Stimulated activated memory B cell treated with anti-CD40 and anti-IgM and Interleukin-4, amounts not matched to agents 10 μg/mL and 1 μg/mL and 100 μg/mL, for 72 hours (primary cell): ENCODE measurements at regions not wholly inside any gene's neighbourhood (a gene's known extent, or its start where the extent isn't known, plus 50 kb on each side); places are given as distances from the start of the nearest gene placed in this dataset.

Source experiments
- ATAC-seq: fragments of 150-1000 bp; cut with Tn5 transposase; 2 replicates; pipeline ENCODE4 v1.10.0; 2021
- H3K27ac Mint-ChIP-seq: one replicate; pipeline ENCODE4 v1.8.0; 2022; ENCODE audit warnings: mild to moderate bottlenecking, mixed read lengths
- H3K27me3 Mint-ChIP-seq: one replicate; pipeline ENCODE4 v1.8.0; 2022; ENCODE audit warnings: mixed read lengths
- H3K36me3 Mint-ChIP-seq: one replicate; pipeline ENCODE4 v1.8.0; 2022; ENCODE audit warnings: mixed read lengths
- H3K4me1 Mint-ChIP-seq: one replicate; pipeline ENCODE4 v1.8.0; 2022; ENCODE audit warnings: mixed read lengths
- H3K4me3 Mint-ChIP-seq: one replicate; pipeline ENCODE4 v1.8.0; 2022; ENCODE audit warnings: mild to moderate bottlenecking, moderate library complexity, mixed read lengths
- H3K9me3 Mint-ChIP-seq: one replicate; pipeline ENCODE4 v1.8.0; 2022; ENCODE audit warnings: mixed read lengths

GRCh38 chr12:38152816-38153736, 163.5 kb upstream of the ALG10B start:
- no peak overlapping the region for H3K27ac Mint-ChIP-seq
- no peak for ATAC-seq
- H3K36me3 Mint-ChIP-seq = peaks cover 8% of the 10 kb centered on the region
- peaks cover 8% of the 10 kb centered on the region for H3K9me3 Mint-ChIP-seq
- H3K4me1 Mint-ChIP-seq = no peaks in the 10 kb centered on the region
- no peak overlapping the region for H3K4me3 Mint-ChIP-seq
- no peaks in the 10 kb centered on the region for H3K27me3 Mint-ChIP-seq

- no peak for ATAC-seq
- no peaks in the 10 kb centered on the region for H3K4me1 Mint-ChIP-seq
- peaks cover 5% of the 10 kb centered on the region for H3K9me3 Mint-ChIP-seq
- H3K4me3 Mint-ChIP-seq = no peak overlapping the region
- H3K27ac Mint-ChIP-seq = no peak overlapping the region
- H3K36me3 Mint-ChIP-seq = peaks cover 6% of the 10 kb centered on the region
- no peaks in the 10 kb centered on the region for H3K27me3 Mint-ChIP-seq
These were observed 162.9 kb upstream of the ALG10B start for GRCh38 chr12:38153737-38154061.

DNA sequence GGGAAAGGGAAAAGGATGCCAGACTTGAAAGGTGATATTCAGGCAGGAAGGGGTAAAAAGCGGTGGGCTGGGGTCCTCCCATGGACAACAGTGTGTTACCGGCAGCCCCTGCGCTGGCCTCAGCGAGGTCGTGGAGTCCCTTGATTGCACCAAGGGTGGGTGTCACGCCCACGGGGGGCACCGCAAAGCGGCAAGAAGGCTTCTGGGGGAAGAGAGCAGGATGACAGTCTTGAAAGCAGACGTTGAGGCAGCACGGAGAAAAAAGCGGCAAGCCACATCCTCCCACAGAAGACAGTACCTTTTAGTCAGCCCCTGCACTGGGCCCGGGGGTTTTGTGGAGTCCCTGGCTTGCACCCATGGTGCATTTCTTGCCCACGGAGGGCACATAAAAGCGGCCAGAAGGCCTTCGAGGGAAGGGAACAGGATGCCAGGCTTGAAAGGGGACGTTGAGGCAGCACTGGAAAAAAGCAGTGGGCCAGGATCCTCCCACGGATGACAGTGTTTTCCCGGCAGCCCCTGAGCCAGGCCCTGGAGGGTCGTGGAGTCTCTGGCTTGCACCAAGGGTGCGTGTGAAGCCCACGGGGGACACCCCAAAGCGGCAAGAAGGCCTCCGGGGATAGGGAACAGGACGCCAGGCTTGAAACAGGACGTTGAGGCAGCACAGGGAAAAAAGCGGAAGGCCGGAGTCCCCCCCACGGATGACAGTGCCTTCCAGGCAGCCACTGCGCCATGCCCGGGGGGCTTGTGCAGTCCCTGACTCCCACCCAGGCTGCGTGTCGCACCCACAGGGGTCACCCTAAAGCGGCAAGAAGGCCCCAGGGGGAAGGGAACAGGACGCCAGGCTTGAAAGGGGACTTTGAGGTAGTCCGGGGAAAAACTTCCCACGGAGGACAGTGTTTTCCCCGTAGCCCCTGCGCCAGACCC, 162.2 kb upstream of the ALG10B start:
- no peaks in the 10 kb centered on the region for H3K9me3 Mint-ChIP-seq
- no peaks in the 10 kb centered on the region for H3K27me3 Mint-ChIP-seq
- no peaks in the 10 kb centered on the region for H3K4me1 Mint-ChIP-seq
- H3K4me3 Mint-ChIP-seq = no peak overlapping the region
- ATAC-seq = no peak
- H3K27ac Mint-ChIP-seq = no peak overlapping the region
- no peaks in the 10 kb centered on the region for H3K36me3 Mint-ChIP-seq

- no peak overlapping the region for H3K4me3 Mint-ChIP-seq
- H3K9me3 Mint-ChIP-seq = no peaks in the 10 kb centered on the region
- H3K4me1 Mint-ChIP-seq = no peaks in the 10 kb centered on the region
- H3K27me3 Mint-ChIP-seq = no peaks in the 10 kb centered on the region
- no peak for ATAC-seq
- no peaks in the 10 kb centered on the region for H3K36me3 Mint-ChIP-seq
- no peak overlapping the region for H3K27ac Mint-ChIP-seq
These were observed 161.6 kb upstream of the ALG10B start for GRCh38 chr12:38155020-38155395.

GRCh38 chr12:38155526-38156496, 160.8 kb upstream of the ALG10B start:
- ATAC-seq = no peak
- H3K4me1 Mint-ChIP-seq = no peaks in the 10 kb centered on the region
- no peaks in the 10 kb centered on the region for H3K36me3 Mint-ChIP-seq
- no peak overlapping the region for H3K27ac Mint-ChIP-seq
- no peak overlapping the region for H3K4me3 Mint-ChIP-seq
- no peaks in the 10 kb centered on the region for H3K9me3 Mint-ChIP-seq
- H3K27me3 Mint-ChIP-seq = no peaks in the 10 kb centered on the region

GRCh38 chr12:38156497-38157245, 159.9 kb upstream of the ALG10B start:
- ATAC-seq = no peak
- H3K9me3 Mint-ChIP-seq = no peaks in the 10 kb centered on the region
- H3K36me3 Mint-ChIP-seq = no peaks in the 10 kb centered on the region
- no peak overlapping the region for H3K4me3 Mint-ChIP-seq
- H3K4me1 Mint-ChIP-seq = no peaks in the 10 kb centered on the region
- H3K27me3 Mint-ChIP-seq = no peaks in the 10 kb centered on the region
- H3K27ac Mint-ChIP-seq = no peak overlapping the region

- Mint-ChIP-seq H3K27ac (no peak overlapping the region), H3K27me3 (no peaks in the 10 kb centered on the region), H3K4me1 (no peaks in the 10 kb centered on the region), H3K36me3 (no peaks in the 10 kb centered on the region), H3K9me3 (peaks cover 4% of the 10 kb centered on the region), H3K4me3 (no peak overlapping the region)
- no peak for ATAC-seq
These were observed 159.2 kb upstream of the ALG10B start for GRCh38 chr12:38157274-38157932.

GRCh38 chr12:38157933-38158401, 158.6 kb upstream of the ALG10B start:
- H3K27ac Mint-ChIP-seq = no peak overlapping the region
- no peaks in the 10 kb centered on the region for H3K27me3 Mint-ChIP-seq
- no peak for ATAC-seq

GRCh38 chr12:38158428-38159091, 158.0 kb upstream of the ALG10B start:
- Mint-ChIP-seq H3K9me3 (peaks cover 5% of the 10 kb centered on the region), H3K4me3 (no peak overlapping the region)
- no peak for ATAC-seq

More at GRCh38 chr12:38157933-38158401, 158.6 kb upstream of the ALG10B start:
- no peak overlapping the region for H3K4me3 Mint-ChIP-seq
- peaks cover 5% of the 10 kb centered on the region for H3K9me3 Mint-ChIP-seq
- no peaks in the 10 kb centered on the region for H3K36me3 Mint-ChIP-seq
- H3K4me1 Mint-ChIP-seq = no peaks in the 10 kb centered on the region

DNA sequence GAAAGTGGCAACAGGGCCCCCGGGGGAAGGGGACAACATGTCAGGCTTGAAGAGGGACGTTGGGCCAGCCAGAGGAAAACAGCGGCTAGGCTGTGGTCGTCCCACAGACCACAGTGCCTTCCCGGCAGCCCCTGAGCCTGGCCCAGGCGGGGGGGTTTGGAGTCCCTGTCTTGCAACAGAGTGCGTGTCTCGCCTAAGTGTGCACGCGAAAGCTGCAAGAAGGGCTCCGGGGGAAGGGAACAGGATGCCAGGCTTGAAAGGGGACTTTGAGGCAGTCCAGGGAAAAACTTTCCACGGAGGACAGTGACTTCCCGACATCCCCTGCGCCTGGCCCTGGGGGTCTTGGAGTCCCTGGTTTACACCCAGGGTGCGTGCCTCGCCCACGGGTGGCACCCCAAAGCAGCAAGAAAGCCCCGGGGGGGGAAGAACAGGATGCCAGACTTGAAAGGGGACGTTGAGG, 157.5 kb upstream of the ALG10B start:
- H3K36me3 Mint-ChIP-seq = no peaks in the 10 kb centered on the region
- no peaks in the 10 kb centered on the region for H3K4me1 Mint-ChIP-seq
- ATAC-seq = no peak
- H3K4me3 Mint-ChIP-seq = no peak overlapping the region
- H3K27ac Mint-ChIP-seq = no peak overlapping the region
- H3K27me3 Mint-ChIP-seq = no peaks in the 10 kb centered on the region
- H3K9me3 Mint-ChIP-seq = peaks cover 5% of the 10 kb centered on the region

More at GRCh38 chr12:38158428-38159091, 158.0 kb upstream of the ALG10B start:
- no peaks in the 10 kb centered on the region for H3K36me3 Mint-ChIP-seq
- no peaks in the 10 kb centered on the region for H3K4me1 Mint-ChIP-seq
- no peaks in the 10 kb centered on the region for H3K27me3 Mint-ChIP-seq
- H3K27ac Mint-ChIP-seq = no peak overlapping the region

DNA sequence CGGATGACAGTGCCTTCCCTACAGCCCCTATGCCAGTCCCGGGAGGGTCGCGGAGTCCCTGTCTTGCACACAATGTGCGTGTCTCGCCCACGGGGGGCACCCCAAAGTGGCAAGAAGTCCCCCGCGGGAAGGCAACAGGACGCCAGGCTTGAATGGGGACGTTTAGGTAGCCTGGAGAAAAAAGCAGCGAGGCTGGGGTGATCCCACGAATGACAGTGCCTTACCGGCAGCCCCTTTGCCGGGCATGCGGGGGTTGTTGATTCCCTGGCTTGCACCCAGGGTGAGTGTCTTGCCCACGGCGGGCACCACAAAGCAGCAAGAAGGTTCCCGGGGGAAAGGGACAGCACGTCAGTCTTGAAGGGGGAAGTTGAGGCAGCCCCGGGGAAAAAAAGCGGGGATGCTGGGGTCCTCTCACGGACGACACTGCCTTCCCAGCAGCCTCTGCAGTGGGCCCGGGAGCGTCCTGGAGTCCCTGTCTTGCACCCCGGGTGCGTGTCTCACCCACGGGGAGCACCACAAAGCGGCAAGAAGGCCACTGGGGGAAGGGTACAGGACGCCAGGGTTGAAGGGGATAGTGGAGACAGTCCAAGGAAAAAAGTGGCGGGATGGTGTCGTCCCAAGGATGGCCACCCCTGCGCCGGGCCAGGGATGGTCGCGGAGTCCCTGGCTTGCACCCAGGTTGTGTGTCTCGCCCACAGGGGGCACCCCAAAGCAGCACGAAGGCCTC, 156.8 kb upstream of the ALG10B start:
- Mint-ChIP-seq H3K27ac (no peak overlapping the region), H3K36me3 (no peaks in the 10 kb centered on the region), H3K4me3 (no peak overlapping the region), H3K9me3 (peaks cover 5% of the 10 kb centered on the region), H3K4me1 (no peaks in the 10 kb centered on the region), H3K27me3 (no peaks in the 10 kb centered on the region)
- no peak for ATAC-seq

GRCh38 chr12:38160318-38161122, 156.1 kb upstream of the ALG10B start:
- ATAC-seq = no peak
- no peaks in the 10 kb centered on the region for H3K27me3 Mint-ChIP-seq
- no peak overlapping the region for H3K27ac Mint-ChIP-seq
- no peaks in the 10 kb centered on the region for H3K36me3 Mint-ChIP-seq
- H3K4me3 Mint-ChIP-seq = no peak overlapping the region
- peaks cover 5% of the 10 kb centered on the region for H3K9me3 Mint-ChIP-seq
- no peaks in the 10 kb centered on the region for H3K4me1 Mint-ChIP-seq
